Kidney (tissue), 13 donors: ENCODE measurements at regions not wholly inside any gene's neighbourhood (a gene's known extent, or its start where the extent isn't known, plus 50 kb on each side); places are given as distances from the start of the nearest gene placed in this dataset.

Experiments used
- DNase-seq, 5 donors: peaks; one replicate each; pipeline ENCODE4 v3.0.0-alpha.2; 2013 to 2020
- FAIRE-seq: peaks from 2 replicates; lab custom pipeline; 2012; peaks lifted over from hg19 to GRCh38; lab: Jason Lieb, UNC
- H3K27ac ChIP-seq, 2 donors: one replicate each; pipeline ENCODE4 v1.7.0; 2013; ENCODE audit warnings: low read depth in 2 of 2, low read length in 2 of 2, inconsistent platforms in 1 of 2
- H3K27me3 ChIP-seq: one replicate; pipeline ENCODE4 v1.7.1; 2013; ENCODE audit warnings: low read length, inconsistent platforms; ENCODE audit not compliant: control insufficient read depth, insufficient read depth
- H3K36me3 ChIP-seq, 3 donors: one replicate each; pipeline versions ENCODE4 v1.7.0 to v1.7.1; 2013; ENCODE audit warnings: low read length in 3 of 3, control low read depth in 1 of 3, inconsistent platforms in 1 of 3; ENCODE audit not compliant: insufficient read depth in 3 of 3, control insufficient read depth in 2 of 3
- H3K4me1 ChIP-seq, 3 donors: one replicate each; pipeline versions ENCODE4 v1.7.0 to v1.7.1; 2013; ENCODE audit warnings: low read length in 3 of 3, inconsistent platforms in 1 of 3, low read depth in 1 of 3; ENCODE audit not compliant: control insufficient read depth in 2 of 3, insufficient read depth in 2 of 3
- H3K4me3 ChIP-seq, 3 donors: one replicate each; pipeline versions ENCODE4 v1.7.0 to v1.8.1; 2013; ENCODE audit warnings: low read length in 3 of 3, control low read depth in 1 of 3, inconsistent platforms in 1 of 3
- H3K9ac ChIP-seq, 3 donors: one replicate each; pipeline versions ENCODE4 v1.7.0 to v1.7.1; 2013; ENCODE audit warnings: low read length in 3 of 3, control low read depth in 1 of 3, inconsistent platforms in 1 of 3
- H3K9me3 ChIP-seq, 3 donors: one replicate each; pipeline versions ENCODE4 v1.7.0 to v1.7.1; 2013; ENCODE audit warnings: low read length in 3 of 3, control low read depth in 1 of 3, inconsistent platforms in 1 of 3; ENCODE audit not compliant: control insufficient read depth in 2 of 3, insufficient read depth in 1 of 3
- intact Hi-C: fragments of 100-400 bp; cut with DNase I; formaldehyde crosslinking; loops from one replicate; pipeline ENCODE4 v1.11.1; 2022
- TF ChIP-seq, protein P1 (sequence below): IDR thresholded peaks from 3 replicates; pipeline ENCODE4 v1.5.1; 2012; ENCODE audit warnings: mild to moderate bottlenecking, moderate library complexity, borderline replicate concordance; ENCODE audit not compliant: insufficient read depth; ENCODE audit errors: extremely low read depth
- donor health status: control.
- donor health status: control.
- donor health status: control.
- donor health status: control.
- donor health status: control.
- donor health status: DM: yes; HTN: yes; CAD: no.
- donor health status: Normal renal cell carcinoma (clear cell type).

DNA sequence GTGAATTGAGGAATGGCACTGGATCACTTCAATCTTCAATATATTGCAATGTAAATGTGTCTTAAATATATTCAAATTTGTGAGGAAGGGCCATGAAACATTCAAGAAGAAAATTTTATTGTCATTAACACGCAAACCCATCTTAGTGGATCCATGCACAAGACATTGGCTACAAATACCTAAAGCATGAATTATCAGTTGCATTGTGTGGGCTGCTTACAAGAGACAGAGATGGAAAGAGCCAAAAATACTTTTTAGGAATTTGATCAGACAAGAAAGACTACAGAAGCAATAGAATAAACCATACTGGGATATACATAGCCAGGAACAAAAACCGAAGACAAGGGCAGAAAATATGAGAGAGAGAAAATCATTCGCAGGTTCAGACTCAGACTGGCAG is 616.2 kb upstream of the GRIA3 start:
- Histone ChIP-seq H3K4me1 (no peaks in the 10 kb centered on the region), H3K27me3 (no peaks in the 10 kb centered on the region), H3K36me3 (no peaks in the 10 kb centered on the region), H3K9me3 (no peaks in the 10 kb centered on the region), H3K4me3 (no peak overlapping the region), H3K9ac (no peak overlapping the region), H3K27ac (no peak overlapping the region)
- DNase-seq (no peak), FAIRE-seq (no peak)
- TF ChIP-seq, protein P1, sequence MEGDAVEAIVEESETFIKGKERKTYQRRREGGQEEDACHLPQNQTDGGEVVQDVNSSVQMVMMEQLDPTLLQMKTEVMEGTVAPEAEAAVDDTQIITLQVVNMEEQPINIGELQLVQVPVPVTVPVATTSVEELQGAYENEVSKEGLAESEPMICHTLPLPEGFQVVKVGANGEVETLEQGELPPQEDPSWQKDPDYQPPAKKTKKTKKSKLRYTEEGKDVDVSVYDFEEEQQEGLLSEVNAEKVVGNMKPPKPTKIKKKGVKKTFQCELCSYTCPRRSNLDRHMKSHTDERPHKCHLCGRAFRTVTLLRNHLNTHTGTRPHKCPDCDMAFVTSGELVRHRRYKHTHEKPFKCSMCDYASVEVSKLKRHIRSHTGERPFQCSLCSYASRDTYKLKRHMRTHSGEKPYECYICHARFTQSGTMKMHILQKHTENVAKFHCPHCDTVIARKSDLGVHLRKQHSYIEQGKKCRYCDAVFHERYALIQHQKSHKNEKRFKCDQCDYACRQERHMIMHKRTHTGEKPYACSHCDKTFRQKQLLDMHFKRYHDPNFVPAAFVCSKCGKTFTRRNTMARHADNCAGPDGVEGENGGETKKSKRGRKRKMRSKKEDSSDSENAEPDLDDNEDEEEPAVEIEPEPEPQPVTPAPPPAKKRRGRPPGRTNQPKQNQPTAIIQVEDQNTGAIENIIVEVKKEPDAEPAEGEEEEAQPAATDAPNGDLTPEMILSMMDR = no peak
- intact Hi-C loops = no loop called here

DNA sequence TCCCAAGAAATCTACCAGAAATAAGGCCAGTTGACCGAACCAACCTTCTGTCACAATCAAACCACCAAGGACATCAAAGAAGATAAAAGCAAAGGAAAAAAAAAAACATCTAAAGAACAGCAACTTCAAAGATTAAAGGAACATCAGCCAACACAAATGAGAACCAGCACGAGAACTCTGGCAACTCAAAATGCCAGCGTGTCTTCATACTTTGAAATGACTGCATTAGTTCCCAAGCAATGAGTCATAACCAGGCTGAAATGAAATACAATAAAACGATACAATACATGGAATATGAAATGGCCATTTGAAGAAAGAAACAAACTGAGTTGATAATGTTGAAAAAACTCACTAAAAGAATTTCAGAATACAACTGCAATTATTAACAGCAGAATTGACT is 611.6 kb upstream of the GRIA3 start:
- Histone ChIP-seq H3K4me3 (no peak overlapping the region), H3K36me3 (no peaks in the 10 kb centered on the region), H3K4me1 (no peaks in the 10 kb centered on the region), H3K27ac (no peak overlapping the region), H3K9me3 (peaks cover 0 to 4% (median 0%) of the 10 kb centered on the region in 3 donors), H3K27me3 (no peaks in the 10 kb centered on the region), H3K9ac (no peak overlapping the region)
- intact Hi-C loops = no loop called here
- TF ChIP-seq, protein P1 = no peak
- FAIRE-seq = no peak
- DNase-seq = no peak

DNA sequence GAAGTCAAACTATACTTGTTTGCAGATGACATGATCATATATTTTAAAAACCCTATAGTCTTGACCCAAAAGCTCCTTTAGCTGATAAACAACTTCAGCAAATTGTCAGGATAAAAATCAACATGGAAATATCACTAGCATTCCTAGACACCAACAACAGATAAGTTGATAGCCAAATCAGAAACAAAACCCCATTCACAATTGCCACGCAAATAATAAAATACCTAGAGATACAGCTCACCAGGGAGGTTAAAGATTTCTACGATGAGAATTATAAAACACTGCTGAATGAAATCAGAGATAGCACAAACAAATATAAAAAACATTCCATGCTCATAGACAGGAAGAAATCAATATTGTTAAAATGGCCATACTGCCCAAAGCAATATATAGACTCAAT is 605.0 kb upstream of the GRIA3 start:
- Histone ChIP-seq H3K27me3 (no peaks in the 10 kb centered on the region), H3K36me3 (no peaks in the 10 kb centered on the region), H3K27ac (no peak overlapping the region), H3K4me1 (no peaks in the 10 kb centered on the region), H3K9me3 (no peaks in the 10 kb centered on the region), H3K4me3 (no peak overlapping the region), H3K9ac (no peak overlapping the region)
- DNase-seq = no peak
- TF ChIP-seq, protein P1 = no peak
- no peak for FAIRE-seq
- intact Hi-C loops = no loop called here

DNA sequence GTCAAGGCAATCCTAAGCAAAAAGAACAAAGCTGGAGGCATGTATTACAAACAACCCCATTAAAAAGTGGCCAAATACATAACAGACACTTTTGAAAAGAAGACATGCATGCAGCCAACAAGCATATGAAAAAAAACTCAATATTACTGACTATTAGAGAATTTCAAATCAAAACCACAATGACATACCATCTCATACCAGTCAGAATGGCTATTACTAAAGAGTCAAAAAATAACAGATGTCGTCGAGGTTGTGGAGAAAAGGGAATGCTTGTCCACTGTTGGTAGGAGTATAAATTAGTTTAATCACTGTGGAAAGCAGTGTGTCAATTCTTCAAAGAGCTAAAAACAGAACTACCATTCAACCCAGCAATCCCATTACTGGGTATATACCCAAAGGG is 604.6 kb upstream of the GRIA3 start:
- TF ChIP-seq, protein P1 = no peak
- intact Hi-C loops = no loop called here
- H3K27me3 ChIP-seq = no peaks in the 10 kb centered on the region
- no peak overlapping the region for H3K27ac ChIP-seq
- H3K36me3 ChIP-seq = no peaks in the 10 kb centered on the region
- no peaks in the 10 kb centered on the region for H3K9me3 ChIP-seq
- H3K9ac ChIP-seq = no peak overlapping the region
- H3K4me3 ChIP-seq = no peak overlapping the region
- FAIRE-seq (no peak), DNase-seq (no peak)
- no peaks in the 10 kb centered on the region for H3K4me1 ChIP-seq
